Epithelial cell of proximal tubule (primary cell): ENCODE measurements at regions not wholly inside any gene's neighbourhood (a gene's known extent, or its start where the extent isn't known, plus 50 kb on each side); places are given as distances from the start of the nearest gene placed in this dataset.

Source experiments
- DNase-seq: peaks from one replicate; pipeline ENCODE4 v3.0.0-alpha.2; 2011; ENCODE audit warnings: low read depth
- H3K4me3 ChIP-seq: 2 replicates; pipeline ENCODE4 v1.5.1; 2011; ENCODE audit warnings: low read depth, mild to moderate bottlenecking, low read length
- TF ChIP-seq, protein P1 (sequence below): conservative IDR thresholded peaks from 2 replicates; pipeline ENCODE4 v1.5.1; 2012; ENCODE audit warnings: low read depth, mild to moderate bottlenecking, low read length

DNA sequence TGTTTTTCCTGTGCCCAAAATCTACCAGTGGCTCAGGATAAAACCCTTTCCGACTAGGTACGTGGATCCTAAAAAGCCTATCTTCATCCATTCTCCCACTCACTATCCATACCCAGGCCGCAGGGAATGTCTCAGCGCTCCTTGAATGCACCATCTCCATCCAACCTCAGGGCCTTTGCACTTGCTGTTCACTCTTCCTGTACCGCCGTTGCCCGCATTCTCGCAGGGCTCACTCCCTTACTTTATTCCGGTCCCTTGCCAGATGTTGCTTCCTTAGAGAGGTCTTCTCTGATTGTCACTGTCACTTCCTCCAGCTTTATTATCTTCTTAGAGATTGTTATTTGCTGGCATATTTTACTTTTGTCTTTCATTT, 93.3 kb upstream of the ZNF536 start:
- no peak for DNase-seq
- no peak overlapping the region for H3K4me3 ChIP-seq
- TF ChIP-seq, protein P1, sequence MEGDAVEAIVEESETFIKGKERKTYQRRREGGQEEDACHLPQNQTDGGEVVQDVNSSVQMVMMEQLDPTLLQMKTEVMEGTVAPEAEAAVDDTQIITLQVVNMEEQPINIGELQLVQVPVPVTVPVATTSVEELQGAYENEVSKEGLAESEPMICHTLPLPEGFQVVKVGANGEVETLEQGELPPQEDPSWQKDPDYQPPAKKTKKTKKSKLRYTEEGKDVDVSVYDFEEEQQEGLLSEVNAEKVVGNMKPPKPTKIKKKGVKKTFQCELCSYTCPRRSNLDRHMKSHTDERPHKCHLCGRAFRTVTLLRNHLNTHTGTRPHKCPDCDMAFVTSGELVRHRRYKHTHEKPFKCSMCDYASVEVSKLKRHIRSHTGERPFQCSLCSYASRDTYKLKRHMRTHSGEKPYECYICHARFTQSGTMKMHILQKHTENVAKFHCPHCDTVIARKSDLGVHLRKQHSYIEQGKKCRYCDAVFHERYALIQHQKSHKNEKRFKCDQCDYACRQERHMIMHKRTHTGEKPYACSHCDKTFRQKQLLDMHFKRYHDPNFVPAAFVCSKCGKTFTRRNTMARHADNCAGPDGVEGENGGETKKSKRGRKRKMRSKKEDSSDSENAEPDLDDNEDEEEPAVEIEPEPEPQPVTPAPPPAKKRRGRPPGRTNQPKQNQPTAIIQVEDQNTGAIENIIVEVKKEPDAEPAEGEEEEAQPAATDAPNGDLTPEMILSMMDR = no peak

DNA sequence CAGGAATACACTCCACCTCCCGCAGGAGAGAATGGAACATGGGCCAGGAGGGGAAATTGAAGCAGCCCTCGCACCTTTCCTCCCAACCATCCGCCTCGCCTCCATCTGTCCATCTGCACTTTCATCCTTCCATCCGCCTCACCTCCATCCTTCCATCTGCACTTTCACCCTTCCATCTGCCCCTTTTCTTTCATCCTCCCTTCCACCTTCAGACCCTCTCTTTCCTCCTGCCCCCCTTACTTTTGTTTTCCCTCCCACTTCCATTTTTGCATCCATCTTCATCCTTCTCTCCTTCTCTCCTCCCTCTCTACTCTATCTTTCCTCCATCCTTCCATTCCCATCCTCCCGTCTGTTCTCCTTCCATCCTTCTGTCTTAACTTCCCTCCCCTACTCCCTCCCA, 92.2 kb upstream of the ZNF536 start:
- H3K4me3 ChIP-seq = no peak overlapping the region
- TF ChIP-seq, protein P1 = no peak
- no peak for DNase-seq

DNA sequence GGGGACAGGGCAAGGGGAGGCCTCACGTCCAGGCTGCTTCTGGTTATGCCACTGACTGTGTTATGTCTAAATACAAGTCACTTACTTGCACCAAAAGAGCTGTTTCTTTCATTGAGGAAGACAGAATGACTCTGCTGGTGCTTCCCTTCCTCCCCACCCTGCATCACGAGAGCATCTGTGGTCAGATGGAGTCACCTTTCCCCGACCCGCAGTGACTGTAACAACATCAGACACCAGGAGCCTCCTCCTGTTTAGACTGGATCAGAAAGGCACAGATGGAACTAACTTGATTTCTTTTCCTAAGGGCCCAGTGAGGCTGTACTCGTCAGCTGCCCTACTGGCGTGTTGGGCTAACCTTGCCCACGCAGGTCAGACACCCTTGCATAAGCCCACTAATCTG, 90.3 kb upstream of the ZNF536 start:
- TF ChIP-seq, protein P1 = no peak
- no peak for DNase-seq
- no peak overlapping the region for H3K4me3 ChIP-seq

DNA sequence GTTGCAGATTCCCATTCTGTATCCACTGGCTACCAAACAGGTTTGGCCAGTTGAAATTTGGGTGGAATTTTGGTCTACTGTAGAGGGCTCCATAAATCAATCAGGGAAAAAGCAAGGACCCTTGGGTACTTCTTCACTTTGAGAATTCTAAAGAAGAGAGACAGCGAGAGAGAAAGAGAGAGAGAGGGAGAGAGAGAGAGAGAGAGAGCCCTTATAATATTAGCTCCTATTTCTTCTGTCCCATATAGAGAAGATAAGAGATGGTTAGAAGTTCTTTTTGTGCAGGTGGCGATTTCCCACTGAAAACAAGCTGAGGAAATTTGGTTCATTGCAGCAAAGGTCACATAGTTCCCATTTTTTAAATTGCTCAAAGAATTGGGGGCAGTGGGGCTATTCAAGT, 88.6 kb upstream of the ZNF536 start:
- no peak for DNase-seq
- TF ChIP-seq, protein P1 = no peak
- no peak overlapping the region for H3K4me3 ChIP-seq

DNA sequence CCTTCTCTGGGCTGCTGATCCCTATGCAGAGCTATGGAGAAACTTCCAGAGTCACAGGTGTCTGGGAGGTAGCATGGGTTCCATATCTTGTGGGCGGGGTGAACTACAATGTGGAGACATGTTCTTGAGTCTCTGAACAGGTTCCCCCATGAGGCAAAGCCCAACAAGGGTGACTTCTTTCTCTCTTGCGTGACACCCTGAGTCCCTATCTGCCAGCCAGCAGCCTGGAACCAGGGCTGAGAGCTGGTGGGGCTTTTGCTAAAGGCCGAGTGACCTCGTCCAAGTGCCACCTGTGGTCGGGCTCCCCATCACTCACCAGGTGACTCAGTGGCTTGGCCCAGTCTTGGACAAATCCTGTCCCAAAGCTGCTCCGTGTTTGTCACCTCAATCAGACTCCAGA, 88.0 kb upstream of the ZNF536 start:
- TF ChIP-seq, protein P1 = no peak
- DNase-seq = no peak
- no peak overlapping the region for H3K4me3 ChIP-seq

DNA sequence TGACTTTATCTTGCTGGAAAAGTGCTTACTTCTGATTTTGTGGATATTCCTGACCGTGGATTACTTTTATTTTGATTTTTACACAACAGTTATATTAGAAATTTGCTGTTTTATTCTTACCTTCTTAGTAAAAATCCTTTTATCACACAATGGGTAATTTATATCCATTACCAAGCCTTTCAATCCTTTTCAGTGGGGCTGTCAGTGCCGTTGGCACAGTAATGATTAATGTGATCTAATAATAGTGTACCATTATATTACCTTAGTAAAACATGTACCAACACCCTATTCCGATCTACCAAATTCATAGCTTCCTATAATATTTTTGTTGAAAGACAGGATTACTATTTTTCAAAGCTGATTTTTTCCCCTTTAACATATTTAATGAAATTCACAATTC, 87.3 kb upstream of the ZNF536 start:
- no peak for DNase-seq
- H3K4me3 ChIP-seq = no peak overlapping the region
- TF ChIP-seq, protein P1 = no peak

DNA sequence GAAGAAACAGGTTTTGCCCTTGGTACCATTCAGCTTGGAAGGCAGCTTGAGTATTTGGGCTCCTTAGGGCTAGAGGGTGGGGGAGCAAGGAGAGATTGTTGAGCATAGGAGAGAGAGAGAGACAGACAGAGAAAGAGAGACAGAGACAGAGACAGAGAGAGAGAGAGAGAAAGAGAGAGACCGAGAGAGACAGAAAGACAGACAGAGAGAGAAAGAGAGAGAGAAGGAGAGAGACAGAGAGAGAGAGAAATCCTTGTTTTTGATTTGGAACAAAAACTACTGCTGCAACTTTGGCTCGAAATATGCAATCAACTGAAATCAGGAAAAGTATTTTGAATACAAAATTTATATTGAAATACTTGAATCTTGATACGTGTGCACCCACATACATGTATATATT, 85.8 kb upstream of the ZNF536 start:
- TF ChIP-seq, protein P1 = no peak
- DNase-seq = no peak
- H3K4me3 ChIP-seq = no peak overlapping the region
